C4-2B (cell line): ENCODE measurements at regions not wholly inside any gene's neighbourhood (a gene's known extent, or its start where the extent isn't known, plus 50 kb on each side); places are given as distances from the start of the nearest gene placed in this dataset.

Source experiments
- ZFX ChIP-seq: fragments of 450-650 bp; IDR thresholded peaks from 2 replicates; pipeline ENCODE4 v1.6.1; 2017
- TF ChIP-seq, protein P1 (sequence below): fragments of 450-650 bp; conservative IDR thresholded peaks from 2 replicates; pipeline ENCODE4 v1.5.1; 2017; ENCODE audit warnings: mild to moderate bottlenecking

DNA sequence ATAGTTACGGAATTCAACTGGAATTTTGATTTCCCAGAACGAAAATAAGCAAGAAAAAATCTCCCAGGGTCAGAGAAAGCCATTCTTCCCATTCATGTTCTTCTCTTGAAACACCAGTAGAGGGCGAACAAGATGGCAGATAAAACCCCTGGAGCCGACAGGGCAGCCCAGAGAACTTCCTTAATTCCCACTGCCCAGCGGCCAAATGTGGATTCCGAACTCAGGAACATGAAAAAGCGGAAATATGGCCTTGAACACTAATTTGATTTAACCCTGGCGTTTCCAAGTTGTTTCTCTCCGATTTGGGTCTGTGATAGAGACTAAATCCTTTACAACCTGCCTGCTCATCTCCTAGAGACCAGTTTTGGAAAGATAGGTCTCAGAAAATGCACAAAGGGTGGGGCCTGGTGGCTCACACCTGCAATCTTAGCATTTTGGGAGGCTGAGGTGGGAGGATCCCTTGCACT is 100.7 kb upstream of the WAC start:
- TF ChIP-seq, protein P1, sequence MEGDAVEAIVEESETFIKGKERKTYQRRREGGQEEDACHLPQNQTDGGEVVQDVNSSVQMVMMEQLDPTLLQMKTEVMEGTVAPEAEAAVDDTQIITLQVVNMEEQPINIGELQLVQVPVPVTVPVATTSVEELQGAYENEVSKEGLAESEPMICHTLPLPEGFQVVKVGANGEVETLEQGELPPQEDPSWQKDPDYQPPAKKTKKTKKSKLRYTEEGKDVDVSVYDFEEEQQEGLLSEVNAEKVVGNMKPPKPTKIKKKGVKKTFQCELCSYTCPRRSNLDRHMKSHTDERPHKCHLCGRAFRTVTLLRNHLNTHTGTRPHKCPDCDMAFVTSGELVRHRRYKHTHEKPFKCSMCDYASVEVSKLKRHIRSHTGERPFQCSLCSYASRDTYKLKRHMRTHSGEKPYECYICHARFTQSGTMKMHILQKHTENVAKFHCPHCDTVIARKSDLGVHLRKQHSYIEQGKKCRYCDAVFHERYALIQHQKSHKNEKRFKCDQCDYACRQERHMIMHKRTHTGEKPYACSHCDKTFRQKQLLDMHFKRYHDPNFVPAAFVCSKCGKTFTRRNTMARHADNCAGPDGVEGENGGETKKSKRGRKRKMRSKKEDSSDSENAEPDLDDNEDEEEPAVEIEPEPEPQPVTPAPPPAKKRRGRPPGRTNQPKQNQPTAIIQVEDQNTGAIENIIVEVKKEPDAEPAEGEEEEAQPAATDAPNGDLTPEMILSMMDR, result peak; percentile 91
- TF ChIP-seq ZFX, result no peak
